ENCODE measurements at regions not wholly inside any gene's neighbourhood (a gene's known extent, or its start where the extent isn't known, plus 50 kb on each side); places are given as distances from the start of the nearest gene placed in this dataset.

DNA sequence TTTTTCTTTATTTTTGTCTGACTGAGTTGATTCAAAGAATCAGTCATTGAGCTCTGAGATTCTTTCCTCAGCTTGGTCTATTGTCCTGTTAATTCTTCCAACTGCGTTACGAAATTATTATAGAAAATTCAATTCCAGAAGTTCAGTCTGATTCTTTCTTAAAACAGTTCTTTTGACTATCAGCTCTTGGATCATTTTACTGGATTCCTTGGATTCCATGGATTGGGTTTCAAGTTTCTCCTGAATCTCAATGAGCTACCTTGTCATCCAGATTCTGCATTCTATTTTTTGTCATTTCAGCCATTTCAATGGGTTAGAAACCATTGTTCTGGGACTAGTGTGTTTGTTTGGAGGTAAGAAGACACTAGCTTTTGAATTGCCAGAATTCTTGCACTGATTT, 169.3 kb downstream of the PCDH20 start:
- Mint-ChIP-seq H3K9me3 (peaks cover 0 to 8% (median 2%) of the 10 kb centered on the region in 7 donors), H3K4me1 (no peaks in the 10 kb centered on the region), H3K27me3 (ENCODE audit: low read depth in 3 of 3) (no peaks in the 10 kb centered on the region), H3K4me3 (no peak overlapping the region), H3K36me3 (no peaks in the 10 kb centered on the region), H3K27ac (no peak overlapping the region)
- Histone ChIP-seq H3K9ac (ENCODE audit: insufficient read depth, low read length, poor library complexity, severe bottlenecking) (no peak overlapping the region), H3K9me3 (replicated peaks in 1 of 2; ENCODE audit: control insufficient read depth in 1 of 2, insufficient read depth in 1 of 2, low read length in 2 of 2) (peaks cover 0 to 12% of the 10 kb centered on the region in 2 donors), H2AFZ (ENCODE audit: insufficient read depth, low read depth, low read length, poor library complexity, severe bottlenecking) (no peak overlapping the region), H4K20me1 (ENCODE audit: insufficient read depth, low read length) (no peaks in the 10 kb centered on the region), H3K27ac (ENCODE audit: low read depth in 1 of 2, low read length in 2 of 2) (no peak overlapping the region), H3K36me3 (replicated peaks in 1 of 2; ENCODE audit: control insufficient read depth in 1 of 2, insufficient read depth in 2 of 2, low read length in 2 of 2) (no peaks in the 10 kb centered on the region), H3K4me2 (replicated peaks; ENCODE audit: extremely low read depth, low read length, poor library complexity, severe bottlenecking) (no peak overlapping the region), H3K27me3 (ENCODE audit: control insufficient read depth in 2 of 2, insufficient read depth in 2 of 2, low read length in 2 of 2) (no peaks in the 10 kb centered on the region), H3K79me2 (ENCODE audit: insufficient read depth, low read length) (no peaks in the 10 kb centered on the region), H3K4me3 (replicated peaks in 1 of 3; ENCODE audit: low read depth in 2 of 3, low read length in 3 of 3) (no peak overlapping the region), H3K4me1 (ENCODE audit: control insufficient read depth in 1 of 2, insufficient read depth in 2 of 2, low read length in 2 of 2) (no peaks in the 10 kb centered on the region)
- TF ChIP-seq, protein P1, sequence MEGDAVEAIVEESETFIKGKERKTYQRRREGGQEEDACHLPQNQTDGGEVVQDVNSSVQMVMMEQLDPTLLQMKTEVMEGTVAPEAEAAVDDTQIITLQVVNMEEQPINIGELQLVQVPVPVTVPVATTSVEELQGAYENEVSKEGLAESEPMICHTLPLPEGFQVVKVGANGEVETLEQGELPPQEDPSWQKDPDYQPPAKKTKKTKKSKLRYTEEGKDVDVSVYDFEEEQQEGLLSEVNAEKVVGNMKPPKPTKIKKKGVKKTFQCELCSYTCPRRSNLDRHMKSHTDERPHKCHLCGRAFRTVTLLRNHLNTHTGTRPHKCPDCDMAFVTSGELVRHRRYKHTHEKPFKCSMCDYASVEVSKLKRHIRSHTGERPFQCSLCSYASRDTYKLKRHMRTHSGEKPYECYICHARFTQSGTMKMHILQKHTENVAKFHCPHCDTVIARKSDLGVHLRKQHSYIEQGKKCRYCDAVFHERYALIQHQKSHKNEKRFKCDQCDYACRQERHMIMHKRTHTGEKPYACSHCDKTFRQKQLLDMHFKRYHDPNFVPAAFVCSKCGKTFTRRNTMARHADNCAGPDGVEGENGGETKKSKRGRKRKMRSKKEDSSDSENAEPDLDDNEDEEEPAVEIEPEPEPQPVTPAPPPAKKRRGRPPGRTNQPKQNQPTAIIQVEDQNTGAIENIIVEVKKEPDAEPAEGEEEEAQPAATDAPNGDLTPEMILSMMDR (IDR thresholded peaks at IDR 0.05) = no peak
- intact Hi-C loops (cut with micrococcal nuclease) = no loop called here
- no peak for DNase-seq
- no CpG with 5 or more reads among the region's 2 CpGs for WGBS (ENCODE audit: insufficient coverage)

DNA sequence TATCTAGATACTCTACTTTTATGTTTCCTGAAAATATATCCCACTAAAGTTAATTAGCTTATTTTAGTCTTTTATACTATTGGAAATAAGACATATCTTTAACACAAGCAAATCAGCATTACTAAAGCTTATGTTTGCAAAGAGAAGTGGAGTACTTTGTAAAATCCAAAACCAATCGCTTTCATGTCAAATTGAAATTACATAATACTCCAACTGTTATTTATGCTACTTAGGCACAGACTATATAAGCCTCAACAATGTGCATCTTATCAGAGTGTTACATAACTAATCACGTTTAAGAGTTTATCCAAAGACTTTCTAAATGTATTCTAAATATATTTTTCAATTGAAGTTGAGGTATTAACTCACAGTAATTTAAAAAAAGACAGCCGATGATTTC, 200.0 kb downstream of the PCDH20 start:
- TF ChIP-seq, protein P1 (IDR thresholded peaks at IDR 0.05) = no peak
- no peaks in the 10 kb centered on the region for H3K36me3 ChIP-seq (replicated peaks in 1 of 2; ENCODE audit: control insufficient read depth in 1 of 2, insufficient read depth in 2 of 2, low read length in 2 of 2)
- H3K27ac ChIP-seq (ENCODE audit: low read depth in 1 of 2, low read length in 2 of 2) = no peak overlapping the region
- Mint-ChIP-seq H3K36me3 (no peaks in the 10 kb centered on the region), H3K4me3 (no peak overlapping the region), H3K27ac (no peak overlapping the region), H3K9me3 (peaks cover 0 to 8% (median 2%) of the 10 kb centered on the region in 7 donors), H3K27me3 (ENCODE audit: low read depth in 3 of 3) (peaks cover 0 to 2% (median 0%) of the 10 kb centered on the region in 3 donors), H3K4me1 (no peaks in the 10 kb centered on the region)
- no peaks in the 10 kb centered on the region for H4K20me1 ChIP-seq (ENCODE audit: insufficient read depth, low read length)
- no peak overlapping the region for H2AFZ ChIP-seq (ENCODE audit: insufficient read depth, low read depth, low read length, poor library complexity, severe bottlenecking)
- no peak overlapping the region for H3K4me2 ChIP-seq (replicated peaks; ENCODE audit: extremely low read depth, low read length, poor library complexity, severe bottlenecking)
- H3K27me3 ChIP-seq (ENCODE audit: control insufficient read depth in 2 of 2, insufficient read depth in 2 of 2, low read length in 2 of 2) = no peaks in the 10 kb centered on the region
- peaks cover 0 to 30% of the 10 kb centered on the region in 2 donors for H3K9me3 ChIP-seq (replicated peaks in 1 of 2; ENCODE audit: control insufficient read depth in 1 of 2, insufficient read depth in 1 of 2, low read length in 2 of 2)
- H3K4me1 ChIP-seq (ENCODE audit: control insufficient read depth in 1 of 2, insufficient read depth in 2 of 2, low read length in 2 of 2) = no peaks in the 10 kb centered on the region
- H3K79me2 ChIP-seq (ENCODE audit: insufficient read depth, low read length) = no peaks in the 10 kb centered on the region
- no peak overlapping the region for H3K4me3 ChIP-seq (replicated peaks in 1 of 3; ENCODE audit: low read depth in 2 of 3, low read length in 3 of 3)
- no peak for DNase-seq
- H3K9ac ChIP-seq (ENCODE audit: insufficient read depth, low read length, poor library complexity, severe bottlenecking) = no peak overlapping the region
- intact Hi-C loops (cut with micrococcal nuclease) = no loop called here
- no CpG with 5 or more reads among the region's 3 CpGs for WGBS (ENCODE audit: insufficient coverage)

Measured in CD14-positive monocyte (primary cell).